Left ventricle myocardium inferior (tissue), 1 donor: ENCODE measurements at regions not wholly inside any gene's neighbourhood (a gene's known extent, or its start where the extent isn't known, plus 50 kb on each side); places are given as distances from the start of the nearest gene placed in this dataset.

Experiments
- DNase-seq: peaks from one replicate; pipeline ENCODE4 v3.0.0-alpha.2; 2020
- H3K27ac ChIP-seq: fragments of 200-600 bp; replicated peaks from 2 replicates; pipeline ENCODE4 v1.8.0; 2021
- H3K27me3 ChIP-seq: fragments of 200-600 bp; 2 replicates; pipeline ENCODE4 v1.8.0; 2021; ENCODE audit warnings: low read depth
- H3K36me3 ChIP-seq: fragments of 200-600 bp; 2 replicates; pipeline ENCODE4 v1.8.0; 2021
- H3K4me1 ChIP-seq: fragments of 200-600 bp; 2 replicates; pipeline ENCODE4 v1.8.0; 2021
- H3K4me3 ChIP-seq: fragments of 200-600 bp; 2 replicates; pipeline ENCODE4 v1.8.0; 2021; ENCODE audit warnings: mild to moderate bottlenecking, moderate library complexity
- H3K9me3 ChIP-seq: fragments of 200-600 bp; replicated peaks from 2 replicates; pipeline ENCODE4 v1.8.0; 2021
- CTCF ChIP-seq: fragments of 200-600 bp; IDR thresholded peaks from 2 replicates; pipeline ENCODE4 v1.8.0; 2021; ENCODE audit warnings: antibody characterized with exemption, mild to moderate bottlenecking, borderline replicate concordance
- intact Hi-C: fragments of 100-400 bp; cut with micrococcal nuclease; formaldehyde crosslinking; loops from one replicate; pipeline ENCODE4 v1.11.0; 2022
- donor health status: DM: no; HTN: yes; CAD: no; lungs with severe emphysema.

- H3K36me3 ChIP-seq: no peaks in the 10 kb centered on the region
- TF ChIP-seq CTCF: no peak
- intact Hi-C loops: no loop called here
- H3K27ac ChIP-seq: no peak overlapping the region
- DNase-seq: no peak
- no peak overlapping the region for H3K4me3 ChIP-seq
- H3K4me1 ChIP-seq: no peaks in the 10 kb centered on the region
- peaks cover 6% of the 10 kb centered on the region for H3K9me3 ChIP-seq
- H3K27me3 ChIP-seq: no peaks in the 10 kb centered on the region
Measured at GRCh38 chr4:63894161-63894560, 515.1 kb downstream of the TECRL start.

GRCh38 chr4:63869370-63869769, 539.9 kb downstream of the TECRL start:
- no peak overlapping the region for H3K4me3 ChIP-seq
- TF ChIP-seq CTCF: no peak
- H3K27ac ChIP-seq: no peak overlapping the region
- H3K27me3 ChIP-seq: no peaks in the 10 kb centered on the region
- intact Hi-C loops: no loop called here
- H3K9me3 ChIP-seq: no peaks in the 10 kb centered on the region
- DNase-seq: no peak
- H3K4me1 ChIP-seq: no peaks in the 10 kb centered on the region
- no peaks in the 10 kb centered on the region for H3K36me3 ChIP-seq

GRCh38 chr4:63851496-63851895, 557.8 kb downstream of the TECRL start:
- H3K36me3 ChIP-seq: no peaks in the 10 kb centered on the region
- H3K4me3 ChIP-seq: no peak overlapping the region
- intact Hi-C loops: no loop called here

GRCh38 chr4:63841266-63841665, 568.0 kb downstream of the TECRL start:
- no peak for DNase-seq
- no peaks in the 10 kb centered on the region for H3K27me3 ChIP-seq
- no peak for TF ChIP-seq CTCF
- H3K4me3 ChIP-seq: no peak overlapping the region
- intact Hi-C loops: no loop called here
- no peaks in the 10 kb centered on the region for H3K4me1 ChIP-seq
- H3K9me3 ChIP-seq: peaks cover 13% of the 10 kb centered on the region
- no peak overlapping the region for H3K27ac ChIP-seq
- H3K36me3 ChIP-seq: no peaks in the 10 kb centered on the region

More at GRCh38 chr4:63851496-63851895, 557.8 kb downstream of the TECRL start:
- Histone ChIP-seq H3K27me3 (no peaks in the 10 kb centered on the region), H3K27ac (no peak overlapping the region), H3K4me1 (no peaks in the 10 kb centered on the region), H3K9me3 (peaks cover 4% of the 10 kb centered on the region)
- DNase-seq: no peak
- TF ChIP-seq CTCF: no peak

GRCh38 chr4:63831590-63832155, 577.6 kb downstream of the TECRL start:
- Histone ChIP-seq H3K27me3 (no peaks in the 10 kb centered on the region), H3K9me3 (peaks cover 14% of the 10 kb centered on the region), H3K27ac (no peak overlapping the region), H3K4me1 (no peaks in the 10 kb centered on the region), H3K4me3 (no peak overlapping the region), H3K36me3 (no peaks in the 10 kb centered on the region)
- intact Hi-C loops: no loop called here
- no peak for TF ChIP-seq CTCF
- DNase-seq: no peak
